Lower lobe of right lung (tissue), 2 donors: ENCODE measurements at regions not wholly inside any gene's neighbourhood (a gene's known extent, or its start where the extent isn't known, plus 50 kb on each side); places are given as distances from the start of the nearest gene placed in this dataset.

Source experiments
- ATAC-seq, 2 donors: fragments of 200-7000 bp; cut with Tn5 transposase; one replicate each; pipeline ENCODE4 v1.9.1; 2020 to 2022; ENCODE audit warnings: mild to moderate bottlenecking in 2 of 2, moderate library complexity in 2 of 2
- DNase-seq: peaks from one replicate; pipeline ENCODE4 v3.0.0-alpha.2; 2020
- H3K27ac ChIP-seq: fragments of 200-600 bp; one replicate; pipeline ENCODE4 v1.8.0; 2022
- H3K27me3 ChIP-seq: fragments of 200-600 bp; one replicate; pipeline ENCODE4 v1.8.0; 2022; ENCODE audit warnings: low read depth
- H3K36me3 ChIP-seq: fragments of 200-600 bp; one replicate; pipeline ENCODE4 v1.8.0; 2022; ENCODE audit warnings: mild to moderate bottlenecking
- H3K4me1 ChIP-seq: fragments of 200-600 bp; one replicate; pipeline ENCODE4 v1.8.0; 2022
- H3K4me3 ChIP-seq: fragments of 200-600 bp; one replicate; pipeline ENCODE4 v1.8.0; 2022; ENCODE audit warnings: mild to moderate bottlenecking
- H3K9me3 ChIP-seq: fragments of 200-600 bp; one replicate; pipeline ENCODE4 v1.8.0; 2022
- intact Hi-C: fragments of 100-400 bp; cut with DNase I; formaldehyde crosslinking; loops from one replicate; pipeline ENCODE4 v1.11.0; 2022
- TF ChIP-seq, protein P1 (sequence below): fragments of 200-600 bp; IDR thresholded peaks from one replicate; pipeline ENCODE4 v1.8.0; 2022; ENCODE audit warnings: antibody characterized with exemption, mild to moderate bottlenecking
- donor health status: DM: no; HTN: yes; CAD: no; lungs with severe emphysema.

DNA sequence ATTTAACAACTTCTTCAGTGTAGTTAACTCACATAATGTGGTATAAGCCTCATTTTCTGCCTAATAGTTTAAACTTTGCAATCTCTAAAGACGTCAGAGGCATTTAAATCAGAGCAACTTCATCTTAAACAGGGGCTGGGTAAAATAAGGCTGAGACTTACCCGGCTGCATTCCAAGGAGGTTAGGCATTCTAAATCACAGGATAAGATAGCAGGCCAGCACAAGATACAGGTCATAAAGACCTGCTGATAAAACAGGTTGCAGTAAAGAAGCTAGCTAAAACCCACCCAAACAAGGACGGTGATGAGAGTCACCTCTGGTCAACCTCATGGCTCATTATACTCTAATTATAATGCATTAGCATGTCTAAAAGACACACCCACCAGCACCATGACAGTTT is 115.6 kb upstream of the PKP2 start:
- no peak overlapping the region for H3K27ac ChIP-seq

DNA sequence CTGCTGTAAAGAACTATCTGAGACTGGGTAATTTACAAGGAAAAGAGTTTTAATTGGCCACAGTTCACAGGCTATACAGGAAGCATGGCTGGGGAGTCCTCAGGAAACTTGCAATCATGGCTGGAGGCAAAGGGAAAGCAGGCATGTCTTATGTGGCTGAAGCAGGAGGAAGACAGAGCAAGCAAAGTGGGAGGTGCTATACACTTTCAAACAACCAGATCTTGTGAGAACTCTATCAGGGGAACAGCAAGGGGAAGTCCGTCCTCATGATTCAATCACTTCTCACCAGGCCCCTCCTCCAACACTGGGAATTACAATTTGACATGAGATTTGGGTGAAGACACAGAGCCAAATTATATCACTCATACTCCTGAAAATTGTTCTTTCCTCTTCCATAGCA is 109.5 kb upstream of the PKP2 start:
- no peaks in the 10 kb centered on the region for H3K4me1 ChIP-seq
- no peak overlapping the region for H3K27ac ChIP-seq

More for the DNA sequence above, 115.6 kb upstream of the PKP2 start:
- intact Hi-C loops, result no loop called here
- no peak overlapping the region for H3K4me3 ChIP-seq
- H3K9me3 ChIP-seq, result no peaks in the 10 kb centered on the region
- H3K4me1 ChIP-seq, result no peaks in the 10 kb centered on the region
- no peak for DNase-seq
- TF ChIP-seq, protein P1, sequence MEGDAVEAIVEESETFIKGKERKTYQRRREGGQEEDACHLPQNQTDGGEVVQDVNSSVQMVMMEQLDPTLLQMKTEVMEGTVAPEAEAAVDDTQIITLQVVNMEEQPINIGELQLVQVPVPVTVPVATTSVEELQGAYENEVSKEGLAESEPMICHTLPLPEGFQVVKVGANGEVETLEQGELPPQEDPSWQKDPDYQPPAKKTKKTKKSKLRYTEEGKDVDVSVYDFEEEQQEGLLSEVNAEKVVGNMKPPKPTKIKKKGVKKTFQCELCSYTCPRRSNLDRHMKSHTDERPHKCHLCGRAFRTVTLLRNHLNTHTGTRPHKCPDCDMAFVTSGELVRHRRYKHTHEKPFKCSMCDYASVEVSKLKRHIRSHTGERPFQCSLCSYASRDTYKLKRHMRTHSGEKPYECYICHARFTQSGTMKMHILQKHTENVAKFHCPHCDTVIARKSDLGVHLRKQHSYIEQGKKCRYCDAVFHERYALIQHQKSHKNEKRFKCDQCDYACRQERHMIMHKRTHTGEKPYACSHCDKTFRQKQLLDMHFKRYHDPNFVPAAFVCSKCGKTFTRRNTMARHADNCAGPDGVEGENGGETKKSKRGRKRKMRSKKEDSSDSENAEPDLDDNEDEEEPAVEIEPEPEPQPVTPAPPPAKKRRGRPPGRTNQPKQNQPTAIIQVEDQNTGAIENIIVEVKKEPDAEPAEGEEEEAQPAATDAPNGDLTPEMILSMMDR, result no peak
- no peaks in the 10 kb centered on the region for H3K36me3 ChIP-seq
- peak in 1 of 2 donors; percentile 54 for ATAC-seq
- no peaks in the 10 kb centered on the region for H3K27me3 ChIP-seq

DNA sequence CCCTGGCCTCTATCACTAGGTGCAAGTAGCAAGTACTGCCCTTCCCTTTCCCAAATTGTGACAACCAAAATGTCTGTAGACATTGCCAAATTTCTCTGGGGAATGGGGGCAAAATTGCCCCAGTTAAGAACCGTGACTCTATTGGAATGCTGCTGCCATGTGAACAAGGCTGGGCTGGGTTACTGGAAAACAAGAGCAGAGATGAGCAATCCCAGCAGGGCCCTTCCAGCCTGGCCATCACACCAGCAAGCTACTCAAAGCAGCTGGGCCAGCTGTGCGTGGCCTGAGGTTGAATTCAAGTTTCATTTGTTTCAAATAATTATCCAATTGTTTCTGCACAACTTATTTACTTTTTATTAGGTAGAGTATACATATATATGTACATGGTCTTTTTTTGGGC is 103.4 kb upstream of the PKP2 start:
- Histone ChIP-seq H3K4me1 (no peaks in the 10 kb centered on the region), H3K9me3 (no peaks in the 10 kb centered on the region), H3K36me3 (no peaks in the 10 kb centered on the region), H3K27ac (no peak overlapping the region), H3K27me3 (no peaks in the 10 kb centered on the region), H3K4me3 (no peak overlapping the region)
- no peak for DNase-seq
- TF ChIP-seq, protein P1, result no peak
- intact Hi-C loops, result no loop called here
- ATAC-seq, result no peak

More for the DNA sequence above, 109.5 kb upstream of the PKP2 start:
- no peaks in the 10 kb centered on the region for H3K27me3 ChIP-seq
- no peaks in the 10 kb centered on the region for H3K36me3 ChIP-seq
- TF ChIP-seq, protein P1, result no peak
- no peak overlapping the region for H3K4me3 ChIP-seq
- no peak for DNase-seq
- ATAC-seq, result no peak
- no peaks in the 10 kb centered on the region for H3K9me3 ChIP-seq
- intact Hi-C loops, result no loop called here

DNA sequence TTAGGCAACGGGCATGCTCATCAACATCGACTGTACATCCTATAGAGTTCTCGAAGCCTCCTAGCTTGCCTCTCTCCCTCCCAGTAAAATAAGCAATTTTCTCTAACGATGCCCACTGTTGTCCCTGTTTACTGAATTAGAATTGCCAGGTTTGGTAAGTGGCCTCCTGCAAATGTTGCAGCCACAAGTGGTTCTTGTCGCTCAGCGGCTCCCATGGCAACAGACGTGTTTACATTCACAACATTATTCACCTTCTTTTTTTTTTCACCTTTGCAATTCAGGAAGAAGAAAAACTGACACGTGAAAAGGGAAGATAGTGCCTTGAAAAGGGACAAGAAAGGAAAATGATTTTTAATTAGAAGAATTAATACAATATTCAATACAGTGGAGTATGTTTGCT is 100.9 kb upstream of the PKP2 start:
- DNase-seq (peak; percentile 50), ATAC-seq (peak; percentile 29 to 61)
- intact Hi-C loops, result no loop called here
- Histone ChIP-seq H3K27ac (no peak overlapping the region), H3K9me3 (no peaks in the 10 kb centered on the region), H3K27me3 (no peaks in the 10 kb centered on the region), H3K36me3 (no peaks in the 10 kb centered on the region), H3K4me1 (no peaks in the 10 kb centered on the region), H3K4me3 (no peak overlapping the region)
- TF ChIP-seq, protein P1, result no peak

DNA sequence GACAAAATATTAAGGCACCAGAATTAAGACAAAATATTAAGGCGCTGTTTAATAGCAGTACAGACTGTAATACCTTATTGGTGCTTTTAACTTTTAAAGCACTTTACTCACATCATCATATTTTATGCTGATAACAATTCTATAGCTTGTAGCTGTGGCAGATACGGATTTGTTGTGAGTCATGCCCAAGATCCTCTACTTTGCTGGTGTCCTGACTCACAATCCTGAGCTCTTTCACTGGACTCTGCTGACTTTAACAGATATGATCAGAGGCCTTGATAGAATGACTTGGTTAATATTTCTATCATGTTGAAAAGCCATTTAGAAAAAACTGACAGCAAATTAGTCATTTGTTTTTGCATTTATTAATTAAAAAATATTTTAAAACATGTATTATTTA is 99.0 kb upstream of the PKP2 start:
- H3K4me3 ChIP-seq, result no peak overlapping the region
- no peaks in the 10 kb centered on the region for H3K27me3 ChIP-seq
- no peaks in the 10 kb centered on the region for H3K4me1 ChIP-seq
- no peaks in the 10 kb centered on the region for H3K9me3 ChIP-seq
- TF ChIP-seq, protein P1, result no peak
- DNase-seq, result no peak
- H3K27ac ChIP-seq, result no peak overlapping the region
- intact Hi-C loops, result no loop called here
- ATAC-seq, result no peak
- H3K36me3 ChIP-seq, result no peaks in the 10 kb centered on the region

- H3K27me3 ChIP-seq, result no peaks in the 10 kb centered on the region
- H3K27ac ChIP-seq, result no peak overlapping the region
- H3K9me3 ChIP-seq, result no peaks in the 10 kb centered on the region
- H3K4me1 ChIP-seq, result no peaks in the 10 kb centered on the region
- no peaks in the 10 kb centered on the region for H3K36me3 ChIP-seq
- H3K4me3 ChIP-seq, result no peak overlapping the region
- ATAC-seq (no peak), DNase-seq (no peak)
- TF ChIP-seq, protein P1, result no peak
- intact Hi-C loops, result no loop called here
Measured at GRCh38 chr12:32993404-32993803, 96.8 kb upstream of the PKP2 start.
